ENCODE measurements at regions not wholly inside any gene's neighbourhood (a gene's known extent, or its start where the extent isn't known, plus 50 kb on each side); places are given as distances from the start of the nearest gene placed in this dataset.

- Histone ChIP-seq H2AFZ (ENCODE audit: low read depth, low read length) (no peak overlapping the region), H3K4me2 (ENCODE audit: low read length) (no peak overlapping the region), H3K9me3 (ENCODE audit: low read length) (no peaks in the 10 kb centered on the region), H3K27ac (ENCODE audit: low read length) (no peak overlapping the region), H3K9ac (ENCODE audit: low read length) (no peak overlapping the region), H3K9me2 (ENCODE audit: insufficient read depth, low read length) (no peaks in the 10 kb centered on the region), H3K27me3 (ENCODE audit: insufficient read depth, low read depth, low read length) (no peaks in the 10 kb centered on the region), H3K36me3 (ENCODE audit: insufficient read depth, low read length) (no peaks in the 10 kb centered on the region), H4K20me1 (ENCODE audit: insufficient read depth) (no peaks in the 10 kb centered on the region), H3K4me3 (ENCODE audit: low read length) (no peak overlapping the region), H3K79me2 (replicated peaks; ENCODE audit: insufficient read depth, low read length) (no peaks in the 10 kb centered on the region), H3F3A (ENCODE audit: insufficient read depth, low read length, poor library complexity, severe bottlenecking) (no peaks in the 10 kb centered on the region)
- TF ChIP-seq CTCF (IDR thresholded peaks at IDR 0.05; ENCODE audit: poor library complexity, severe bottlenecking) (no peak), TAF1 (IDR thresholded peaks at IDR 0.05; ENCODE audit: low read depth) (no peak), RAD21 (conservative IDR thresholded peaks at IDR 0.05) (no peak), EP300 (conservative IDR thresholded peaks at IDR 0.05; ENCODE audit: poor library complexity, severe bottlenecking) (no peak), MXI1 (conservative IDR thresholded peaks at IDR 0.05; ENCODE audit: poor library complexity, severe bottlenecking) (no peak), POLR2AphosphoS5 (IDR thresholded peaks at IDR 0.05) (no peak), EZH2 (IDR thresholded peaks at IDR 0.05; ENCODE audit: borderline replicate concordance, insufficient read depth, low read length, poor library complexity, severe bottlenecking) (no peak), REST (IDR thresholded peaks at IDR 0.05; ENCODE audit: borderline replicate concordance) (no peak), SMC3 (conservative IDR thresholded peaks at IDR 0.05; ENCODE audit: poor library complexity) (no peak)
Measured at GRCh38 chr5:92177926-92178487, 794.9 kb upstream of the ARRDC3 start.

- Histone ChIP-seq H3K27ac (ENCODE audit: low read length) (no peak overlapping the region), H3K4me2 (ENCODE audit: low read length) (no peak overlapping the region), H3K9me2 (ENCODE audit: insufficient read depth, low read length) (no peaks in the 10 kb centered on the region), H3F3A (ENCODE audit: insufficient read depth, low read length, poor library complexity, severe bottlenecking) (no peaks in the 10 kb centered on the region), H4K20me1 (ENCODE audit: insufficient read depth) (no peaks in the 10 kb centered on the region), H3K27me3 (ENCODE audit: insufficient read depth, low read depth, low read length) (no peaks in the 10 kb centered on the region), H3K36me3 (ENCODE audit: insufficient read depth, low read length) (no peaks in the 10 kb centered on the region), H3K4me3 (ENCODE audit: low read length) (no peak overlapping the region), H2AFZ (ENCODE audit: low read depth, low read length) (no peak overlapping the region), H3K9me3 (ENCODE audit: low read length) (no peaks in the 10 kb centered on the region), H3K9ac (ENCODE audit: low read length) (no peak overlapping the region), H3K79me2 (replicated peaks; ENCODE audit: insufficient read depth, low read length) (no peaks in the 10 kb centered on the region)
- TF ChIP-seq TAF1 (IDR thresholded peaks at IDR 0.05; ENCODE audit: low read depth) (no peak), POLR2AphosphoS5 (IDR thresholded peaks at IDR 0.05) (no peak), CTCF (IDR thresholded peaks at IDR 0.05; ENCODE audit: poor library complexity, severe bottlenecking) (no peak), MXI1 (conservative IDR thresholded peaks at IDR 0.05; ENCODE audit: poor library complexity, severe bottlenecking) (no peak), RAD21 (conservative IDR thresholded peaks at IDR 0.05) (no peak), EP300 (conservative IDR thresholded peaks at IDR 0.05; ENCODE audit: poor library complexity, severe bottlenecking) (no peak), REST (IDR thresholded peaks at IDR 0.05; ENCODE audit: borderline replicate concordance) (no peak), EZH2 (IDR thresholded peaks at IDR 0.05; ENCODE audit: borderline replicate concordance, insufficient read depth, low read length, poor library complexity, severe bottlenecking) (no peak), SMC3 (conservative IDR thresholded peaks at IDR 0.05; ENCODE audit: poor library complexity) (no peak)
Measured at GRCh38 chr5:92163906-92164305, 780.8 kb upstream of the ARRDC3 start.
